HG03342 (cell line): ENCODE measurements at regions not wholly inside any gene's neighbourhood (a gene's known extent, or its start where the extent isn't known, plus 50 kb on each side); places are given as distances from the start of the nearest gene placed in this dataset.

Experiments
- ATAC-seq: cut with Tn5 transposase; IDR thresholded peaks from one replicate; pipeline ENCODE4 v1.9.1; 2021; ENCODE audit warnings: mild to moderate bottlenecking, moderate library complexity; ENCODE audit not compliant: unreplicated experiment

DNA sequence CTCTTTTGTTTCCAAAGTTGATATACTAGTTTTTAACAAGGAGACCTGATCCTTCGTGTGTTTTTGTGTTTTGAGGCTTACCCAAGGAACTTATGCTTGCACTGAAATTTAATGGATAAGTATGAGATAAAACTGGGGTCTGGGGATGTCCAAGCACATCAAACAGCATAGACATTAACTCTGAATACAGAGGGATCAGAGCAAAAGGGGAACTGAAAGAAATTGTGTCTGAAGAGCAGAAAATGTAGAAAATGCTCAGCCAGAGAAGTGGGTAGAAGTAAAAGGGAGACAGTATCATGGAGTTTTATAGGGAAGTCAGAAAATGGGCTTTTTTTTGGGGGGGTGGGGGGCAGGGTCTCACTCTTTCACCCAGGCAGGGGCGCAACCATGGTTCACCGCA is 695.4 kb downstream of the ARAP2 start:
- no peak for ATAC-seq

DNA sequence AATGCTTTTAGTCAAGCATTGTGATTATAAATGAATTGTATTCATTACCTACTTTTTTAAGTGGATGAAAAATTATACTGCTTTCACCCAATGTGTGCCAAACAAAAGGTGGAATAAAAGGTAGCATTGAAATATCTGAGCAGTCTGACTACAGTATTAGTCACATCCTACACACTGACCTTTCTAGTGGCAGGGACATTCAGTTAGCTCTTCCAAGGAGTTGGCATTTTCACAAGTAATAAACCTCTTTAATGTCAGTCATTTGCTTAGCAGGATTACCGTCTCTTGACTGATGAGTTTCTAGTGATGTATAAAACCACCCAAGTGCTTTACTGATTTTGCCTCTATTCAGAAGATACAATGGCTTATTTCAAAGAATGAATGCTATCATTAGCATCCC is 687.9 kb downstream of the ARAP2 start:
- ATAC-seq: no peak

DNA sequence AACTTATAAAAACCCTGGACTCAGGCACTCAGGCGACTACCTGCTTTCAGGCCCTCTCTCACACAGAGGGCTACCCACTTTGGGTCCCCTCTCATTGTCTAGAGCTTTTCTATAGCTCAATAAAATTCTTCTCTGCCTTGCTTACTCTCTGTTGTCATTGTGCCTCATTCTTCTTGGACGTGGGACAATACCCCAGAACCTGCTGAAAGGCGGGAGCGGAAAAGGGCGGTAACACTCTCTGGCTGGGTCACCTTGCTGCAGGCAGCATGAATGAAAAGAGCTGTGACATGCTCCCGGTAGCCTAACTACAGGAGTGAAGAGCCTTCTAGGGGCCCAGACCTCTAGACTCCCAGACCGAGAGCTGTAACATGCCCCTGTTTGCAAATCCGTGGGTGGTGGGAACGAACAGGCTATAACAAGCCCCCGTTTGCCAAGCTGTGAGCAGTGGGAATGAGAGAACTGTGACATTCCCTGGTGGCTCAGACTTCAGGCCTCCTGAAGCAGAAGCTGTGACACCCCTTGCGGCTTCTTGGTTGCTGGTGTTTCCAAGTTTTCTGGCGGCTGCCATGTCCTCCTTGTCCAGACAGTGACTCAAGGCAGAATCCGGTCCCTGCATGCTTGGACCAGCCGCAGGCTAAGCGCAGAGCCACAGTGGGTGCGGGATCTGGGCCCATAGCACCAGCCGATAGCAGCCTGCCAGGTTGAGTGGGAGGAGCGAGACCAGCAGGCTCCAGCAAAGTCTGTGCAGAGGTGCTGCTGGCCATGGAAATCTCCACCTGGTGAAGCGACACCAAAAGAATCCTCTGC is 684.6 kb downstream of the ARAP2 start:
- no peak for ATAC-seq

DNA sequence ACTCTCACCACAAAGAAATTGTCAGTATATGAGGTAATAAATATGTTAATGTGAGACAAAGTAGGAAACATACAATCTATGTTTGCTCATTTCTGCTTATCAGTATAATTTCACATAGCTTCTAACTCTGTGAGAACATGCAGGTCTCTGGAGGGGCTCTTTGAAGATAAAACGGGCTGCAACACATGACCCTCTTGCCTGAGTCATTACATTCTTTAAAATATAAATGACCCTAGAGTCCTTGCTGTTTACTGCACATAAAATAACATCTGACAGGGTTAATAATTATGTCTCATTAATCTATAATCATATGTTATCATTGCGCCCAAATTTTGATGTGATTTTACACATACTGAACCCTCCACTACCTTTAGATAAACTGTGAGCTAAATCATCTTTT is 681.5 kb downstream of the ARAP2 start:
- ATAC-seq: no peak

DNA sequence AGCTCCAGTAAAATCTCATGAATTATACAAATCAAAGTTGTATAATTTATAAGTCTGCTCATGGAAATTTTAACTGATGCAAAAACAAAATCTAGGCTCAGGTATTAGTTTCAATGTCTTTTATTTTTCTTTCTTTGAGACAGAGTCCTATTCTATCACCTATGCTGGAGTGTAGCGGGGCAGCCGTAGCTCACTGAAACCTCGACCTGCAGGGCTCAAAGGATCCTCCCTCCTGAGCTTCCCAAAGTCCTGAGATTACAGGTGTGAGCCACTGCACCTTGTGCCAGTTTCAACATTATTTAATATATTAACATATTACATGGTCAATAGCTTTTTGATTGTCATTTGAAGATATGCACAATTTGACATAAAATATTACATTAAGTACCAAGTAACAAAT is 678.7 kb downstream of the ARAP2 start:
- ATAC-seq: no peak

- ATAC-seq: no peak
These were observed 653.3 kb downstream of the ARAP2 start for GRCh38 chr4:35591035-35591434.

DNA sequence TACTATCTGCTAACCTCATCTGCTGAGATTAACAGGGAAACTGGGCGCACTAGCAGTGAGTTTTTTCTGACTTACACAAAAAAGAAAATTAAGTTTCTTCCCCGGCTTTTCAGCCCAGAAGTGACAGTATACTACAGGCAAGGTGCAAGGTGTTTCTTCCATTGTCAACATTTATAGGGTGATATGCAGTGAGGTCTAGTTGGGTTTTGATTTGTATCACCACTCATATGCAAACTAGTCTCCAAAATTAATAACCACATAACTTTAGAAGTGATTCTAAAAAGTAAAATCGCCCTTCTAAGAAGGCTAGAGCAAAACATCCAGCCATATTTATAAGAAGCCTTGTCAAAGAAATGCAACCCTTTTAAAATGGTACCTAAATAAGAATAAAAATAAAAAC is 640.1 kb downstream of the ARAP2 start:
- no peak for ATAC-seq

DNA sequence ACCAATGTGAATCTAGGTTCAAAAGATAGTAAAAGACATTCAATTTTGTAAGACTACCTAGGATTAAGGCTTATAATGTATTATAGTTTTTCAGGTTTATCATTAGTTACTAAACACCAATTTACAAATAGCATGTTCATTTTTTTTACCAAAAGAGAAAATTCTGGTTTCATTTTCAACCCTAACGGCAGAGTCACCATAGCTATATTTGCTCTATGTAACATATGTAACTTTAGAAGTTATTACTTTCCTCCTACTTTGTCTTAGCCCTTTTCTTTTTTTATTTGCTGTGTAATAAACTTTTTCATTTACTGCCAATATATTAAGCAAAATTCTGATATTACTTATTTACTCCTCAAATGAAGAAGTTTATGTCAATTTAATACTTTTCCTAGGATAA is 639.6 kb downstream of the ARAP2 start:
- no peak for ATAC-seq

- ATAC-seq: no peak
These were observed 636.1 kb downstream of the ARAP2 start for GRCh38 chr4:35608205-35608604.

GRCh38 chr4:35614120-35614519 is 630.2 kb downstream of the ARAP2 start:
- ATAC-seq: no peak

GRCh38 chr4:35639929-35640328 is 604.4 kb downstream of the ARAP2 start:
- no peak for ATAC-seq

DNA sequence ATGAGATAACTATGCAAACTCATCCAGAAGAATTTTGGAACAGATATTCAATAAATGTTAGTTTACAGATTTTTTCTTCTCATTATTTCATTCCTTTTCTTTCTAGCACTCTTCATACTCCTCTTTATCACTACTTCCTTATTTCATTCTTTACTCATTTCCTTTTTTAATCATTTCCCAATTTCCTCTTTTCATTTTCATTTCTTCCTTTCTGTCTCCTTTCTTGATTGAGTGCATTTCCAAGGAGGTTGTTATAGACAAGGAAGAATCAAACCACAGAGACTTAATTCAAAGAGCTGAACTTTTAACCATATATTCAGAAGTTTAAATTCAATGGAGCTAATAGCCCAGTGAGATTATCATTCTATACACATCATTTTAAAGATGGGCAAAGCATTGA is 600.7 kb downstream of the ARAP2 start:
- ATAC-seq: no peak

GRCh38 chr4:35644591-35644990 is 599.7 kb downstream of the ARAP2 start:
- no peak for ATAC-seq

DNA sequence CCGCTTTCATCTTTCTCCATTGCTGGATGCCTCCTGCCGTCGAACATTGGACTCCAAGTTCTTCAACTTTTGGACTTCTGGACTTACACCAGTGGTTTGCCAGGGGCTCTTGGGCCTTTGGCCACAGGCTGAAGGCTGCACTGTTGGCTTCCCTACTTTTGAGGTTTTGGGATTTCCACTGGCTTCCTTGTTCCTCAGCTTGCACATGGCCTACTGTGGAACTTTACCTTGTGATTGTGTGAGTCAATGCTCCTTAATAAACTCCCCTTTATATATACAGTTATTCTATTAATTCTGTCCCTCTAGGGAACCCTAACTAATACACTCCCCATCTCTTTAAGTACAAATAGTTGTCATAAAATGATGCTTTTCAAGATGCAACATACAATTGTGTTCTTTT is 595.3 kb downstream of the ARAP2 start:
- no peak for ATAC-seq

DNA sequence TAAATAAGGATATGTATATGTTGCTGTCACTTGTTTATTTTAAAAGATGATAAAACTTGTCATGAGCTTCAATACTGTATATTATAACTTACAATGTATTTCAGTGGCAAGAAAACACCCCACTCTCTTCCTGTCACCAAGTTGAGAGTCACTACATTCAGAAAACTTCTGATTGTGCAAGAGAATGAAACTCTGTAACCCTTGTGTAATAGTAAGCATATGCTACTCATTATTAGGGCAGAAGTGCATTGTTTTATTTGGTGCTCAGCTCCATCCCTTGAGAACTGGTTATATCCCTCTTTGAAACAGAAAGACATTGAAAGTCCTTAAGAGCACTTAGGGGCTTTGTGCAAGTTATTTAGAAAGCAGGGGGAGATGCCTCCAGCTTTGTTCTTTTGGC is 594.5 kb downstream of the ARAP2 start:
- no peak for ATAC-seq

- ATAC-seq: no peak
These were observed 592.1 kb downstream of the ARAP2 start for GRCh38 chr4:35652197-35652596.

DNA sequence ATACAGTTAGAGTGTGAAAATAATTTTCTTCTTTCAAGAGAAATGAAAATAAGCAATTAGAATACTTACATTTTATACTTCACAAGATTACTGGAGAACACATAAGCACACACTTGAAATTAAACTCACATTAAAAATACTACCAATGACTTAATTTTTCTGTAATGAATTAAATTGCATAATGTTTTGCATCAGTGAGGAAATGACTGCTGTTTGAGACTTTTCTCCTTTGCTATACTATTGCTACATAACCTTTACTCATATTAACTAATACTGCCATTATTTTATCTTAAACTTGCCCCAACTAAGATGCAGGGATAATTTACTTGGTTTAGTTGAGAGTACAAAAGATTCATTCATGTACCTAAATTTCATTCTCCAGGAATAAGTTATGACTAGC is 590.9 kb downstream of the ARAP2 start:
- ATAC-seq: no peak

GRCh38 chr4:35673137-35673536 is 571.2 kb downstream of the ARAP2 start:
- no peak for ATAC-seq

DNA sequence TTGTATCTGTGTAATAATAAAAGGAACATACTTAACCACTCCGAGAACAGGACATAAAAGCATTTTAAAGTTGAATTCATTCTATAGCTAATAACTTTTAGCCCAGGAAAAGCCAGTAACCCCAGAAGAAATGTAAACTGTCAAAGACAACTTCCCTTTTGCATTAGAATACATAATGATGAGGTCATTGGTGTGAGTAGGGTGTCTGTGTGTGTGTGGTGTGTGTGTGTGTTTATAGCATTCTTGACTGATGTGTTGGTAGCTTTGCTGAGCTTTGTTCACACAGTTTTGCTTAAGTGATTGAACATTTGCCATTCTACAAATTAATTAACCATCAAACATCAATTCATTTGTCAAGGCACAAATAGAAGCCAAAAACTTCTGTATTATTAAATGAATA is 559.6 kb downstream of the ARAP2 start:
- ATAC-seq: no peak

GRCh38 chr4:35689870-35690269 is 554.4 kb downstream of the ARAP2 start:
- ATAC-seq: no peak

GRCh38 chr4:35690271-35690670 is 554.0 kb downstream of the ARAP2 start:
- no peak for ATAC-seq

DNA sequence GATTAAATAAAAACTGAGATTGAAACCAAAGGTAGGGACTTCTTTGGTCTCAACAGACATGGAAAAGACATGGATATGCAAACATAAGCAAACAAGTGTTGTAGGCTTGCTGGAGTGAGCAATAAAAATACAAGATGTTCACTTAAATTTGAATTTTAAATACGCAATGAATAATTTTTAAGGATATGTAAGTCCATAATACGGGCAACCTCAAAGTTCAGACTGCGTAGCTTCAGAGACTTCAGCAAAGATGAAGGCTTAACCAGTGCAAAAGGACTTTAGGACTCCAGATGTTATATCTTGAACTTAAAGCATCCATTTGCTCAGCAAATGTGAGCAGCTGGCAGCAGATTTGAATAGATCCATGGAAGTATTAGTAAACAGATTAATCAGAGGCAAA is 549.3 kb downstream of the ARAP2 start:
- ATAC-seq: no peak

DNA sequence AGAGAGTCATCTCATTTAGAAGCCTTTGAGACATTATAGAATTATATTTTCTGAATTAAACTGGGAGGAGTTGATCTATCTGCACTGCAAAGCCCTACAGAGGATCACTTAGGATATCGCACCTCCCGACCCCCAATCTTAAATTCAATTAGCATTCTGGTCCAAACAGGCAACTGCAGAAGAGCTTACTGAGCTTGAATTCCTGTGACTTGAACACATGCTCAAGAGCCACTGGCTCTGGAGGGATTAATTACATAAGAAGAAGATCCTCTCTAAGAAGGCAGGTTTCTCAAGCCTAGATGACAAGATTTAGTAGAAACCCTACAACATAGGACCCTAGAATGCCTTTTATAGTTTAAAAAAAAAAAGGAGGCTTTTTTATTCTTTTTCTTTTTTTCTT is 548.9 kb downstream of the ARAP2 start:
- no peak for ATAC-seq
